HG02763 (cell line): ENCODE measurements at regions not wholly inside any gene's neighbourhood (a gene's known extent, or its start where the extent isn't known, plus 50 kb on each side); places are given as distances from the start of the nearest gene placed in this dataset.

Experiments
- ATAC-seq: cut with Tn5 transposase; IDR thresholded peaks from one replicate; pipeline ENCODE4 v1.9.1; 2021; ENCODE audit warnings: mild to moderate bottlenecking, moderate library complexity; ENCODE audit not compliant: unreplicated experiment

GRCh38 chr11:56932572-56933220 lies 56.0 kb upstream of the OR5AK2 start:
- ATAC-seq, result no peak

GRCh38 chr11:56923116-56923515 lies 65.6 kb upstream of the OR5AK2 start:
- no peak for ATAC-seq

- no peak for ATAC-seq
Observed at GRCh38 chr11:56922421-56922820, 66.3 kb upstream of the OR5AK2 start.

- no peak for ATAC-seq
Observed at GRCh38 chr11:56917708-56918400, 70.9 kb upstream of the OR5AK2 start.

GRCh38 chr11:56916587-56916986 lies 72.1 kb upstream of the OR5AK2 start:
- ATAC-seq, result no peak

GRCh38 chr11:56916162-56916561 lies 72.6 kb upstream of the OR5AK2 start:
- ATAC-seq, result no peak

- no peak for ATAC-seq
Observed at GRCh38 chr11:56911312-56911711, 77.4 kb upstream of the OR5AK2 start.

- no peak for ATAC-seq
Observed at GRCh38 chr11:56910785-56911184, 77.9 kb upstream of the OR5AK2 start.

GRCh38 chr11:56910046-56910773 lies 78.5 kb upstream of the OR5AK2 start:
- ATAC-seq, result no peak

- ATAC-seq, result no peak
Observed at GRCh38 chr11:56909563-56909962, 79.2 kb upstream of the OR5AK2 start.

GRCh38 chr11:56909080-56909479 lies 79.6 kb upstream of the OR5AK2 start:
- ATAC-seq, result no peak

GRCh38 chr11:56906683-56907148 lies 82.0 kb upstream of the OR5AK2 start:
- ATAC-seq, result no peak

- ATAC-seq, result no peak
Observed at GRCh38 chr11:56905936-56906335, 82.8 kb upstream of the OR5AK2 start.

- ATAC-seq, result no peak
Observed at GRCh38 chr11:56905442-56905841, 83.3 kb upstream of the OR5AK2 start.

- ATAC-seq, result no peak
Observed at GRCh38 chr11:56898856-56899255, 89.9 kb upstream of the OR5AK2 start.

GRCh38 chr11:56890584-56891305 lies 98.0 kb upstream of the OR5AK2 start:
- ATAC-seq, result no peak

GRCh38 chr11:56889986-56890385 lies 98.7 kb upstream of the OR5AK2 start:
- no peak for ATAC-seq

GRCh38 chr11:56887940-56888339 lies 100.8 kb upstream of the OR5AK2 start:
- no peak for ATAC-seq

GRCh38 chr11:56886455-56886854 lies 102.3 kb upstream of the OR5AK2 start:
- ATAC-seq, result no peak

GRCh38 chr11:56885854-56886253 lies 102.9 kb upstream of the OR5AK2 start:
- ATAC-seq, result no peak

- no peak for ATAC-seq
Observed at GRCh38 chr11:56885177-56885576, 103.5 kb upstream of the OR5AK2 start.
